Loucy (cell line): ENCODE measurements at regions not wholly inside any gene's neighbourhood (a gene's known extent, or its start where the extent isn't known, plus 50 kb on each side); places are given as distances from the start of the nearest gene placed in this dataset.

Experiments
- H2AFZ ChIP-seq: fragments of 200-600 bp; sonication (generic); 2 replicates; pipeline ENCODE4 v1.6.0; 2016; ENCODE audit warnings: antibody characterized with exemption, mild to moderate bottlenecking, low read length, moderate library complexity
- H3F3A ChIP-seq: fragments of 200-600 bp; 2 replicates; pipeline ENCODE4 v1.6.0; 2016; ENCODE audit warnings: antibody characterized with exemption, low read depth, mild to moderate bottlenecking
- H3K27me3 ChIP-seq: fragments of 200-600 bp; sonication (generic); 2 replicates; pipeline ENCODE4 v1.6.1; 2014; ENCODE audit warnings: low read length, mild to moderate bottlenecking; ENCODE audit not compliant: insufficient read depth, poor library complexity, severe bottlenecking
- H3K36me3 ChIP-seq: fragments of 200-600 bp; sonication (generic); 2 replicates; pipeline ENCODE4 v1.6.1; 2016; ENCODE audit warnings: low read length; ENCODE audit not compliant: insufficient read depth
- H3K4me1 ChIP-seq: fragments of 200-600 bp; sonication (generic); 2 replicates; pipeline ENCODE4 v1.5.1; 2014; ENCODE audit warnings: low read length, mild to moderate bottlenecking; ENCODE audit not compliant: insufficient read depth, poor library complexity, severe bottlenecking
- H3K4me2 ChIP-seq: fragments of 200-600 bp; sonication (generic); 2 replicates; pipeline ENCODE4 v1.6.0; 2014; ENCODE audit warnings: antibody characterized with exemption, low read length, low read depth, mild to moderate bottlenecking; ENCODE audit not compliant: poor library complexity, severe bottlenecking
- H3K4me3 ChIP-seq: fragments of 200-600 bp; sonication (generic); 2 replicates; pipeline ENCODE4 v1.5.1; 2014; ENCODE audit warnings: low read length, mild to moderate bottlenecking, mixed read lengths; ENCODE audit not compliant: poor library complexity, severe bottlenecking
- H3K79me2 ChIP-seq: fragments of 200-600 bp; sonication (generic); 2 replicates; pipeline ENCODE4 v1.6.1; 2014; ENCODE audit warnings: low read length; ENCODE audit not compliant: insufficient read depth
- H3K9ac ChIP-seq: fragments of 200-600 bp; sonication (generic); 2 replicates; pipeline ENCODE4 v1.6.0; 2014; ENCODE audit warnings: mild to moderate bottlenecking, low read depth, low read length, moderate library complexity; ENCODE audit not compliant: poor library complexity, severe bottlenecking
- H3K9me2 ChIP-seq: fragments of 200-600 bp; sonication (generic); replicated peaks from 2 replicates; pipeline ENCODE4 v1.6.1; 2016; ENCODE audit warnings: low read depth, low read length, mixed read lengths
- H3K9me3 ChIP-seq: fragments of 200-600 bp; sonication (generic); 2 replicates; pipeline ENCODE4 v1.6.1; 2014; ENCODE audit warnings: mild to moderate bottlenecking, antibody characterized with exemption, low read length, low read depth; ENCODE audit not compliant: insufficient read depth
- H4K20me1 ChIP-seq: fragments of 200-600 bp; sonication (generic); 2 replicates; pipeline ENCODE4 v1.6.0; 2014; ENCODE audit warnings: antibody characterized with exemption, low read length, mild to moderate bottlenecking; ENCODE audit not compliant: insufficient read depth, poor library complexity, severe bottlenecking
- EZH2phosphoT487 ChIP-seq: fragments of 200-600 bp; IDR thresholded peaks from 2 replicates; pipeline ENCODE4 v1.6.1; 2018; ENCODE audit warnings: antibody characterized with exemption, mild to moderate bottlenecking, moderate library complexity, borderline replicate concordance
- TF ChIP-seq, protein P1 (sequence below): fragments of 200-600 bp; sonication (generic); conservative IDR thresholded peaks from 2 replicates; pipeline ENCODE4 v1.5.1; 2014; ENCODE audit warnings: mild to moderate bottlenecking, antibody characterized with exemption, low read length

GRCh38 chr11:95330302-95330701 is 99.3 kb upstream of the SESN3 start:
- Histone ChIP-seq H3F3A (no peaks in the 10 kb centered on the region), H3K27me3 (no peaks in the 10 kb centered on the region)

GRCh38 chr11:95327273-95327948 is 96.4 kb upstream of the SESN3 start:
- no peaks in the 10 kb centered on the region for H3K36me3 ChIP-seq
- TF ChIP-seq EZH2phosphoT487 = no peak
- TF ChIP-seq, protein P1, sequence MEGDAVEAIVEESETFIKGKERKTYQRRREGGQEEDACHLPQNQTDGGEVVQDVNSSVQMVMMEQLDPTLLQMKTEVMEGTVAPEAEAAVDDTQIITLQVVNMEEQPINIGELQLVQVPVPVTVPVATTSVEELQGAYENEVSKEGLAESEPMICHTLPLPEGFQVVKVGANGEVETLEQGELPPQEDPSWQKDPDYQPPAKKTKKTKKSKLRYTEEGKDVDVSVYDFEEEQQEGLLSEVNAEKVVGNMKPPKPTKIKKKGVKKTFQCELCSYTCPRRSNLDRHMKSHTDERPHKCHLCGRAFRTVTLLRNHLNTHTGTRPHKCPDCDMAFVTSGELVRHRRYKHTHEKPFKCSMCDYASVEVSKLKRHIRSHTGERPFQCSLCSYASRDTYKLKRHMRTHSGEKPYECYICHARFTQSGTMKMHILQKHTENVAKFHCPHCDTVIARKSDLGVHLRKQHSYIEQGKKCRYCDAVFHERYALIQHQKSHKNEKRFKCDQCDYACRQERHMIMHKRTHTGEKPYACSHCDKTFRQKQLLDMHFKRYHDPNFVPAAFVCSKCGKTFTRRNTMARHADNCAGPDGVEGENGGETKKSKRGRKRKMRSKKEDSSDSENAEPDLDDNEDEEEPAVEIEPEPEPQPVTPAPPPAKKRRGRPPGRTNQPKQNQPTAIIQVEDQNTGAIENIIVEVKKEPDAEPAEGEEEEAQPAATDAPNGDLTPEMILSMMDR = no peak

More at GRCh38 chr11:95330302-95330701, 99.3 kb upstream of the SESN3 start:
- no peaks in the 10 kb centered on the region for H3K9me2 ChIP-seq
- H3K36me3 ChIP-seq = no peaks in the 10 kb centered on the region
- H3K4me2 ChIP-seq = no peak overlapping the region
- no peak overlapping the region for H3K9ac ChIP-seq
- TF ChIP-seq, protein P1 = no peak
- no peak for TF ChIP-seq EZH2phosphoT487
- no peaks in the 10 kb centered on the region for H4K20me1 ChIP-seq
- no peaks in the 10 kb centered on the region for H3K9me3 ChIP-seq
- H2AFZ ChIP-seq = no peak overlapping the region
- H3K79me2 ChIP-seq = no peaks in the 10 kb centered on the region
- H3K4me3 ChIP-seq = no peak overlapping the region
- peaks cover 8% of the 10 kb centered on the region for H3K4me1 ChIP-seq

DNA sequence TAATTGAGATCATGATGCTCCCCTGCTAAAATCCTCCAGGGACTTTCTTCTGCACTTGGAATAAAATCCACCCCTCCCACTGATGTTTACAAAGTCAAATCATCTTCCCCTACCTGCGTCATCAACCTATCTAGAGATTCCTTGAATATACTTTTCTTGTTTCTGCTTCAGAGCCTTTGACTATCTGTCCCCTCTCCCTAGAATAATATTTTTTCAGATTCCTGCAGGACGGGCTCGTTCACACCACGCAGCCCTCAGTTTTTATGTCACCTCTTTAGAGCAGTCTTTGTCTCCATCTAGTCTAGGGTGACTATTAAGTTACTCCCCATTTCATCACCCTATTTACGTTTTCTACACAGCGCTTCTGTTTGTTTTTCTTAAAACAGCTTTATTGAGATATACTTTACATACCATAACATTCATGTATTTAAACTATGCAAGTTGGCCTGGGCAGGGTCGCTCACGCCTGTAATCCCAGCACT is 94.8 kb upstream of the SESN3 start:
- H3K36me3 ChIP-seq = no peaks in the 10 kb centered on the region
- H3K9ac ChIP-seq = no peak overlapping the region
- H3K9me3 ChIP-seq = no peaks in the 10 kb centered on the region

More at GRCh38 chr11:95327273-95327948, 96.4 kb upstream of the SESN3 start:
- H3F3A ChIP-seq = no peaks in the 10 kb centered on the region
- H3K9me2 ChIP-seq = no peaks in the 10 kb centered on the region
- H3K9me3 ChIP-seq = no peaks in the 10 kb centered on the region
- H3K4me3 ChIP-seq = no peak overlapping the region
- peaks cover 8% of the 10 kb centered on the region for H3K4me1 ChIP-seq
- H3K9ac ChIP-seq = no peak overlapping the region
- no peaks in the 10 kb centered on the region for H3K79me2 ChIP-seq
- H3K27me3 ChIP-seq = no peaks in the 10 kb centered on the region
- H4K20me1 ChIP-seq = no peaks in the 10 kb centered on the region
- H2AFZ ChIP-seq = no peak overlapping the region
- no peak overlapping the region for H3K4me2 ChIP-seq

More for the DNA sequence above, 94.8 kb upstream of the SESN3 start:
- Histone ChIP-seq H3K27me3 (no peaks in the 10 kb centered on the region), H3K4me3 (no peak overlapping the region), H3K79me2 (no peaks in the 10 kb centered on the region), H2AFZ (no peak overlapping the region), H3F3A (no peaks in the 10 kb centered on the region), H3K4me2 (no peak overlapping the region), H3K9me2 (no peaks in the 10 kb centered on the region), H4K20me1 (no peaks in the 10 kb centered on the region), H3K4me1 (peaks cover 8% of the 10 kb centered on the region)
- no peak for TF ChIP-seq EZH2phosphoT487
- TF ChIP-seq, protein P1 = no peak
